ENCODE measurements at regions not wholly inside any gene's neighbourhood (a gene's known extent, or its start where the extent isn't known, plus 50 kb on each side); places are given as distances from the start of the nearest gene placed in this dataset.

DNA sequence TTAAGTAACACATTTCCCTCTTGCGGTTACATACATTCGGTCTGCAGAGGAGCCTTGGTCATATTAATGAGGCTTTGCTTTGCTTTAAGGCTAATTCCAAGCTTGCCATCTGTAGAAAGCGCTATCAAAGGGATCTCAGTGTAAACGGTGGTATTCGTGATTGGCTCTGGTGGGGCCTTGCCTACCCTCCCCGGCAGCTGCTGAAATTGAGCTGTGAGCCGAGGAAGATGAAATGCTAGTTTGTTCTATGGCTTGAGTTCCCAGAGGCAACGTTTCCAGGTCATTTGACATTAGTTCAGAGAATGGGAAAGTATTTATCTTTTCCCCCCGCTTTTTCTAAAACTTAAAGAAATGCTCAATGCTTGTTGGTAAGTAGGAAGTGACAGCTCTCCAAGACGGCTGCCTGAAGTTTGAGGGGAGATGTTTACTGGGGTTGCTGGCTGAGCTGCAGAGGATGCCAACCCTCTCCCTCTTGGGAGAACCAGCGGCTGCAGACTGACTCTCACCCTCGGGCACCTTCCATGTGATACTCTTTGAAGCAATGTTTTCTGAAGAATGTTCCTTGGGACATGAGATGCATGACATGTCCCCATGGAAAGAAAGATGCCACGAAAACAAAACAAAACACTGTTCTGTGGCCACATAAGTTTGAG lies 458.7 kb upstream of the EEF2KMT start:
- no peak for TF ChIP-seq EZH2phosphoT487 (conservative IDR thresholded peaks at IDR 0.05; ENCODE audit: low read length)
- TF ChIP-seq, protein P1, sequence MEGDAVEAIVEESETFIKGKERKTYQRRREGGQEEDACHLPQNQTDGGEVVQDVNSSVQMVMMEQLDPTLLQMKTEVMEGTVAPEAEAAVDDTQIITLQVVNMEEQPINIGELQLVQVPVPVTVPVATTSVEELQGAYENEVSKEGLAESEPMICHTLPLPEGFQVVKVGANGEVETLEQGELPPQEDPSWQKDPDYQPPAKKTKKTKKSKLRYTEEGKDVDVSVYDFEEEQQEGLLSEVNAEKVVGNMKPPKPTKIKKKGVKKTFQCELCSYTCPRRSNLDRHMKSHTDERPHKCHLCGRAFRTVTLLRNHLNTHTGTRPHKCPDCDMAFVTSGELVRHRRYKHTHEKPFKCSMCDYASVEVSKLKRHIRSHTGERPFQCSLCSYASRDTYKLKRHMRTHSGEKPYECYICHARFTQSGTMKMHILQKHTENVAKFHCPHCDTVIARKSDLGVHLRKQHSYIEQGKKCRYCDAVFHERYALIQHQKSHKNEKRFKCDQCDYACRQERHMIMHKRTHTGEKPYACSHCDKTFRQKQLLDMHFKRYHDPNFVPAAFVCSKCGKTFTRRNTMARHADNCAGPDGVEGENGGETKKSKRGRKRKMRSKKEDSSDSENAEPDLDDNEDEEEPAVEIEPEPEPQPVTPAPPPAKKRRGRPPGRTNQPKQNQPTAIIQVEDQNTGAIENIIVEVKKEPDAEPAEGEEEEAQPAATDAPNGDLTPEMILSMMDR (IDR thresholded peaks at IDR 0.05; ENCODE audit: insufficient read depth, low read length, poor library complexity, severe bottlenecking): no peak
- Histone ChIP-seq H3K27ac (ENCODE audit: low read depth, low read length) (no peak overlapping the region), H2AFZ (ENCODE audit: low read depth, low read length, severe bottlenecking) (no peak overlapping the region), H3K9me2 (replicated peaks; ENCODE audit: insufficient read depth, low read length) (no peaks in the 10 kb centered on the region), H4K20me1 (ENCODE audit: low read depth, low read length) (no peaks in the 10 kb centered on the region), H3K4me3 (ENCODE audit: insufficient read depth, low read length, poor library complexity, severe bottlenecking) (no peak overlapping the region), H3K79me2 (ENCODE audit: insufficient read depth, low read length) (no peaks in the 10 kb centered on the region), H3K9ac (ENCODE audit: low read length) (no peak overlapping the region), H3K9me3 (ENCODE audit: insufficient read depth, low read length) (no peaks in the 10 kb centered on the region), H3K36me3 (ENCODE audit: low read length) (no peaks in the 10 kb centered on the region), H3K27me3 (ENCODE audit: low read length) (no peaks in the 10 kb centered on the region), H3K4me2 (ENCODE audit: low read depth, low read length, poor library complexity, severe bottlenecking) (no peak overlapping the region), H3F3A (ENCODE audit: insufficient read depth) (no peaks in the 10 kb centered on the region)

DNA sequence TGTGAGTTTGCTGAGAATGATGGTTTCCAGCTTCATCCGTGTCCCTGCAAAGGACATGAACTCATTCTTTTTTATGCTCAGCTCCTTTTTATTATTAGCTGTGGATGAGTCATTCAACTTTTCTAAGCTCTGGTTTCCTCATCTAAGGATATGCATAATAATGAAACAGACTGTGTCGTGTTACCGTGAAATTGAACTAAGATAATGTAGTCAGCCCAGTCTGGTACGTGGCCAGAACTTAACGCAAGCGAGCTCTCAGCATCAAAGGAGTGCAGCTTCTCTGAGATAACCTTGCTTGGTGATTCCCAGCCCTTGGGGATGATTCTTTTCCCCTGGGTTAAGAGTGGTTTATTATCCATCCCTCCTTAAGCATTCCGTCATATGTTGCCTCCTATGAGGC lies 454.3 kb upstream of the EEF2KMT start:
- Histone ChIP-seq H3F3A (ENCODE audit: insufficient read depth) (no peaks in the 10 kb centered on the region), H3K4me3 (ENCODE audit: insufficient read depth, low read length, poor library complexity, severe bottlenecking) (no peak overlapping the region), H3K9me2 (replicated peaks; ENCODE audit: insufficient read depth, low read length) (no peaks in the 10 kb centered on the region), H4K20me1 (ENCODE audit: low read depth, low read length) (no peaks in the 10 kb centered on the region), H3K9ac (ENCODE audit: low read length) (no peak overlapping the region), H3K4me2 (ENCODE audit: low read depth, low read length, poor library complexity, severe bottlenecking) (no peak overlapping the region), H3K79me2 (ENCODE audit: insufficient read depth, low read length) (no peaks in the 10 kb centered on the region), H3K36me3 (ENCODE audit: low read length) (no peaks in the 10 kb centered on the region), H3K27me3 (ENCODE audit: low read length) (no peaks in the 10 kb centered on the region), H3K9me3 (ENCODE audit: insufficient read depth, low read length) (no peaks in the 10 kb centered on the region), H3K27ac (ENCODE audit: low read depth, low read length) (no peak overlapping the region), H2AFZ (ENCODE audit: low read depth, low read length, severe bottlenecking) (no peak overlapping the region)
- no peak for TF ChIP-seq EZH2phosphoT487 (conservative IDR thresholded peaks at IDR 0.05; ENCODE audit: low read length)
- TF ChIP-seq, protein P1 (IDR thresholded peaks at IDR 0.05; ENCODE audit: insufficient read depth, low read length, poor library complexity, severe bottlenecking): no peak

DNA sequence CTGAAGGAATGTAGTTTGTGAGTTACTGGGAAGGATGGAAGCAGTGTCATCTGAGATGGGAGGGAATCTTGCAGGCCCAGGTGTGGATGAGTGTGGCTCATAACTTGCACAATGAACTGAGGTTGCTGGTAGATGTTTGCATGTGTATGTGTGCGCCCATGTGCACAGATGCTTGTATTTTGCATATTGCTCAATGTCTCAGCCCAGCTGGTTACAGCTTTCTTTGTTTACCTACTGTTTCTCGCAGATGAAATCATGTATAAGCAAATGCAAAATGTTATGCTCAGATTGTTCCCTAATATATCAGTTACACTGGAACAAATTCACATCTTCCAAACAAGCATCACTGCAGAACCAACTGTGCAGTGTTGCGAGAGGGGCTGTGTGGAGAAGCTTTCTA lies 452.2 kb upstream of the EEF2KMT start:
- no peak for TF ChIP-seq EZH2phosphoT487 (conservative IDR thresholded peaks at IDR 0.05; ENCODE audit: low read length)
- TF ChIP-seq, protein P1 (IDR thresholded peaks at IDR 0.05; ENCODE audit: insufficient read depth, low read length, poor library complexity, severe bottlenecking): no peak
- Histone ChIP-seq H3K36me3 (ENCODE audit: low read length) (no peaks in the 10 kb centered on the region), H3K9me2 (replicated peaks; ENCODE audit: insufficient read depth, low read length) (no peaks in the 10 kb centered on the region), H3K27me3 (ENCODE audit: low read length) (no peaks in the 10 kb centered on the region), H3K9me3 (ENCODE audit: insufficient read depth, low read length) (no peaks in the 10 kb centered on the region), H3K9ac (ENCODE audit: low read length) (no peak overlapping the region), H4K20me1 (ENCODE audit: low read depth, low read length) (no peaks in the 10 kb centered on the region), H3K79me2 (ENCODE audit: insufficient read depth, low read length) (no peaks in the 10 kb centered on the region), H2AFZ (ENCODE audit: low read depth, low read length, severe bottlenecking) (no peak overlapping the region), H3K4me2 (ENCODE audit: low read depth, low read length, poor library complexity, severe bottlenecking) (no peak overlapping the region), H3F3A (ENCODE audit: insufficient read depth) (no peaks in the 10 kb centered on the region), H3K4me3 (ENCODE audit: insufficient read depth, low read length, poor library complexity, severe bottlenecking) (no peak overlapping the region), H3K27ac (ENCODE audit: low read depth, low read length) (no peak overlapping the region)

All from SU-DHL-6 (cell line).